Pancreas (tissue), 10 donors: ENCODE measurements at regions not wholly inside any gene's neighbourhood (a gene's known extent, or its start where the extent isn't known, plus 50 kb on each side); places are given as distances from the start of the nearest gene placed in this dataset.

ENCODE experiments used
- ATAC-seq, 4 donors: fragments of 200-7000 bp; cut with Tn5 transposase; one replicate each; pipeline versions ENCODE4 v1.8.0 to v1.9.1; 2020; ENCODE audit warnings: mild to moderate bottlenecking in 4 of 4, moderate library complexity in 4 of 4
- DNase-seq, 6 donors: peaks; one replicate each; pipeline ENCODE4 v3.0.0-alpha.2; 2020
- FAIRE-seq: peaks from 2 replicates; lab custom pipeline; 2012; peaks lifted over from hg19 to GRCh38; lab: Jason Lieb, UNC
- H3K27ac ChIP-seq, 4 donors: fragments of 200-600 bp; sonication (generic); 1 replicate in 3 of 4; 2 replicates in 1 of 4; pipeline versions ENCODE4 v1.5.0 to v1.8.0; 2020
- H3K27me3 ChIP-seq, 4 donors: fragments of 200-600 bp; one replicate each; pipeline ENCODE4 v1.8.0; 2021
- H3K36me3 ChIP-seq, 3 donors: fragments of 200-600 bp; sonication (generic) in 1 of 3; one replicate each; pipeline versions ENCODE4 v1.5.0 to v1.8.0; 2020 to 2021
- H3K4me1 ChIP-seq, 3 donors: fragments of 200-600 bp; one replicate each; pipeline ENCODE4 v1.8.0; 2021
- H3K4me3 ChIP-seq, 4 donors: fragments of 200-600 bp; sonication (generic) in 2 of 4; one replicate each; pipeline versions ENCODE4 v1.5.0 to v1.8.0; 2020 to 2021
- H3K9me3 ChIP-seq, 4 donors: fragments of 200-600 bp; one replicate each; pipeline ENCODE4 v1.8.0; 2021
- CTCF ChIP-seq, 4 donors: fragments of 200-600 bp; sonication (generic) in 3 of 4; IDR thresholded peaks; one replicate each; pipeline versions ENCODE4 v1.5.0 to v1.8.0; 2021; ENCODE audit warnings: antibody characterized with exemption in 4 of 4
- WGBS, 2 donors: extraction: QIAGEN DNeasy Blood & Tissue Kit; methylation state at CpG; one replicate each; pipeline ENCODE4 v1.1.7; 2013; 5-methylcytosine and 5-hydroxymethylcytosine counted together
- intact Hi-C, 3 donors: fragments of 100-400 bp; cut with DNase I; formaldehyde crosslinking; loops; one replicate each; pipeline versions ENCODE4 v1.11.1 to v1.14.2; 2022
- donor health status: healthy with polysubstance abuse.
- donor health status: DM: no; HTN: no; CAD: no; lungs with moderate emphysema.
- donor health status: DM: no; HTN: no; CAD: no.
- donor health status: control.
- donor health status: control.
- donor health status: Bipolar disorder and iron deficiency.
- donor health status: DM: yes; HTN: yes; CAD: no.
- donor health status: DM: no; HTN: no; CAD: no.
- donor health status: DM: no; HTN: no; CAD: no.
- donor health status: DM: yes; HTN: yes; CAD: no.

DNA sequence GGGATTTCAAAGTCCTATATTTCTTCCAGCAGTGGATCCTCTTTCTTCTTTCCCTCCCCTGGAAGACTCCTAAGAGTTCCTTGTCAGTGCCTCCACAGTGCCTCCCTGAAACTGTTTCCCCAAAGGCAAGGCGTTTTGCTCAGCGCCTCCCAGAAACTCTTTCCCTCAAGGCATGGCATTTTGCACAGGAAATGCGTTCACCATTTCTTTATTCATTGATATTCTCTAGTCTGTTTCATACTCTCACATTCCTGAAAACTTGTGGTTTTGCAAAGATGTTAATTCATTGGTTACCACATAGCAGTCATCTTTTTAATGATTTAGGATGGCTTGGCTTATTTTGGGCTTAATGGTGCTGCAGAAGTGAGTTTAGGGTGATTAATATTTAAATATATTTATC is 177.3 kb upstream of the SLC10A2 start:
- H3K4me3 ChIP-seq, result no peak overlapping the region
- no peak for TF ChIP-seq CTCF (IDR thresholded peaks at IDR 0.05)
- no peak for ATAC-seq
- no peak for FAIRE-seq
- no peak overlapping the region for H3K27ac ChIP-seq
- intact Hi-C loops, result no loop called here
- no peaks in the 10 kb centered on the region for H3K9me3 ChIP-seq
- no peaks in the 10 kb centered on the region for H3K27me3 ChIP-seq
- WGBS, 2 donors, result 72 to 86% methylated on average over 3 of the region's 3 CpGs
- DNase-seq, result no peak
- no peaks in the 10 kb centered on the region for H3K4me1 ChIP-seq
- H3K36me3 ChIP-seq, result no peaks in the 10 kb centered on the region

- no peak for FAIRE-seq
- intact Hi-C loops, result no loop called here
Observed at GRCh38 chr13:103238441-103238840, 172.2 kb upstream of the SLC10A2 start.

GRCh38 chr13:103236213-103236612 is 170.0 kb upstream of the SLC10A2 start:
- Histone ChIP-seq H3K27me3 (no peaks in the 10 kb centered on the region), H3K36me3 (no peaks in the 10 kb centered on the region), H3K9me3 (no peaks in the 10 kb centered on the region), H3K4me1 (no peaks in the 10 kb centered on the region), H3K4me3 (no peak overlapping the region), H3K27ac (no peak overlapping the region)
- ATAC-seq (no peak), FAIRE-seq (no peak), DNase-seq (no peak)
- intact Hi-C loops, result no loop called here
- TF ChIP-seq CTCF (IDR thresholded peaks at IDR 0.05), result no peak
- 71 to 94% methylated on average over 2 of the region's 2 CpGs for WGBS, 2 donors

More at GRCh38 chr13:103238441-103238840, 172.2 kb upstream of the SLC10A2 start:
- WGBS, 2 donors, result 41 to 45% methylated on average over 2 of the region's 2 CpGs
- Histone ChIP-seq H3K36me3 (no peaks in the 10 kb centered on the region), H3K9me3 (no peaks in the 10 kb centered on the region), H3K27ac (no peak overlapping the region), H3K27me3 (no peaks in the 10 kb centered on the region), H3K4me1 (no peaks in the 10 kb centered on the region), H3K4me3 (no peak overlapping the region)
- DNase-seq (no peak), ATAC-seq (no peak)
- TF ChIP-seq CTCF (IDR thresholded peaks at IDR 0.05), result no peak

GRCh38 chr13:103229674-103230073 is 163.5 kb upstream of the SLC10A2 start:
- DNase-seq, result no peak
- 62 to 71% methylated on average over 1 of the region's 1 CpG for WGBS, 2 donors
- Histone ChIP-seq H3K4me1 (no peaks in the 10 kb centered on the region), H3K36me3 (no peaks in the 10 kb centered on the region), H3K9me3 (no peaks in the 10 kb centered on the region), H3K27me3 (no peaks in the 10 kb centered on the region), H3K4me3 (no peak overlapping the region), H3K27ac (no peak overlapping the region)
- TF ChIP-seq CTCF (IDR thresholded peaks at IDR 0.05), result no peak
- intact Hi-C loops, result no loop called here
- no peak for ATAC-seq
- no peak for FAIRE-seq

GRCh38 chr13:103224804-103225203 is 158.6 kb upstream of the SLC10A2 start:
- no peak for DNase-seq
- intact Hi-C loops, result no loop called here
- no peak overlapping the region for H3K4me3 ChIP-seq
- no peaks in the 10 kb centered on the region for H3K36me3 ChIP-seq
- 50 to 66% methylated on average over 4 of the region's 4 CpGs for WGBS, 2 donors
- FAIRE-seq, result no peak
- H3K27me3 ChIP-seq, result no peaks in the 10 kb centered on the region
- H3K9me3 ChIP-seq, result no peaks in the 10 kb centered on the region
- no peaks in the 10 kb centered on the region for H3K4me1 ChIP-seq
- H3K27ac ChIP-seq, result no peak overlapping the region
- no peak for ATAC-seq
- TF ChIP-seq CTCF (IDR thresholded peaks at IDR 0.05), result no peak
